ENCODE measurements at regions not wholly inside any gene's neighbourhood (a gene's known extent, or its start where the extent isn't known, plus 50 kb on each side); places are given as distances from the start of the nearest gene placed in this dataset.
A peak's percentile ranks its signal among the peaks of the same experiment; 100 is the strongest.

GRCh38 chr6:156160007-156160794, 617.0 kb upstream of the ARID1B start:
- no peaks in the 10 kb centered on the region for H3K36me3 Mint-ChIP-seq (ENCODE audit: low read depth)
- H3K27ac Mint-ChIP-seq = no peak overlapping the region
- no peak for ATAC-seq
- no peak overlapping the region for H3K4me3 Mint-ChIP-seq
- peaks cover 25% of the 10 kb centered on the region for H3K4me1 Mint-ChIP-seq
- DNase-seq = no peak
- H3K27me3 Mint-ChIP-seq = no peaks in the 10 kb centered on the region
- ChIA-PET POLR2A (no interaction called here), CTCF (no interaction called here)
- no peaks in the 10 kb centered on the region for H3K9me3 Mint-ChIP-seq (ENCODE audit: low read depth)
- intact Hi-C loops (cut with DNase I, micrococcal nuclease) = loop anchor here in 1 of 2 experiments (5.0 to 10.0 kb wide), 3 partner anchors 37 to 835 kb away; no protein-coding TSS in a partner anchor

GRCh38 chr6:156154896-156155295, 622.3 kb upstream of the ARID1B start:
- no peak overlapping the region for H3K4me3 Mint-ChIP-seq

GRCh38 chr6:156150391-156150790, 626.8 kb upstream of the ARID1B start:
- ChIA-PET POLR2A (no interaction called here), CTCF (no interaction called here)
- peaks cover 6% of the 10 kb centered on the region for H3K36me3 Mint-ChIP-seq (ENCODE audit: low read depth)
- intact Hi-C loops (cut with DNase I, micrococcal nuclease) = loop anchor here in 1 of 2 experiments (10.0 kb wide), 1 partner anchor 826 kb away; no protein-coding TSS in a partner anchor
- H3K9me3 Mint-ChIP-seq (ENCODE audit: low read depth) = peaks cover 8% of the 10 kb centered on the region
- DNase-seq = no peak
- H3K4me1 Mint-ChIP-seq = peaks cover 16% of the 10 kb centered on the region
- H3K27me3 Mint-ChIP-seq = no peaks in the 10 kb centered on the region
- H3K27ac Mint-ChIP-seq = no peak overlapping the region
- H3K4me3 Mint-ChIP-seq = no peak overlapping the region
- no peak for ATAC-seq

More at GRCh38 chr6:156154896-156155295, 622.3 kb upstream of the ARID1B start:
- ChIA-PET CTCF (no interaction called here), POLR2A (no interaction called here)
- H3K27me3 Mint-ChIP-seq = no peaks in the 10 kb centered on the region
- no peaks in the 10 kb centered on the region for H3K36me3 Mint-ChIP-seq (ENCODE audit: low read depth)
- ATAC-seq (peak; percentile 30), DNase-seq (peak; percentile 24)
- peaks cover 16% of the 10 kb centered on the region for H3K4me1 Mint-ChIP-seq
- intact Hi-C loops (cut with DNase I, micrococcal nuclease) = loop anchor here in 1 of 2 experiments (10.0 kb wide), 1 partner anchor 830 kb away; no protein-coding TSS in a partner anchor
- H3K27ac Mint-ChIP-seq = peak overlapping the region; percentile 72
- no peaks in the 10 kb centered on the region for H3K9me3 Mint-ChIP-seq (ENCODE audit: low read depth)

GRCh38 chr6:156146891-156147290, 630.3 kb upstream of the ARID1B start:
- peaks cover 3% of the 10 kb centered on the region for H3K4me1 Mint-ChIP-seq
- H3K4me3 Mint-ChIP-seq = no peak overlapping the region
- intact Hi-C loops (cut with DNase I, micrococcal nuclease) = no loop called here
- H3K27ac Mint-ChIP-seq = no peak overlapping the region
- no peak for DNase-seq
- ATAC-seq = no peak
- CTCF ChIA-PET = no interaction called here
- H3K9me3 Mint-ChIP-seq (ENCODE audit: low read depth) = peaks cover 31% of the 10 kb centered on the region
- no peaks in the 10 kb centered on the region for H3K27me3 Mint-ChIP-seq
- H3K36me3 Mint-ChIP-seq (ENCODE audit: low read depth) = peaks cover 21% of the 10 kb centered on the region
- POLR2A ChIA-PET = no interaction called here

GRCh38 chr6:156131221-156131903, 645.8 kb upstream of the ARID1B start:
- POLR2A ChIA-PET = no interaction called here
- peaks cover 6% of the 10 kb centered on the region for H3K36me3 Mint-ChIP-seq (ENCODE audit: low read depth)
- CTCF ChIA-PET = no interaction called here
- no peak overlapping the region for H3K4me3 Mint-ChIP-seq
- no peak overlapping the region for H3K27ac Mint-ChIP-seq
- H3K4me1 Mint-ChIP-seq = no peaks in the 10 kb centered on the region
- intact Hi-C loops (cut with DNase I, micrococcal nuclease) = no loop called here
- DNase-seq (no peak), ATAC-seq (no peak)
- H3K9me3 Mint-ChIP-seq (ENCODE audit: low read depth) = peaks cover 4% of the 10 kb centered on the region
- H3K27me3 Mint-ChIP-seq = no peaks in the 10 kb centered on the region

GRCh38 chr6:156126535-156126934, 650.6 kb upstream of the ARID1B start:
- no peak overlapping the region for H3K4me3 Mint-ChIP-seq
- ChIA-PET CTCF (no interaction called here), POLR2A (no interaction called here)
- DNase-seq (no peak), ATAC-seq (no peak)
- intact Hi-C loops (cut with DNase I, micrococcal nuclease) = no loop called here
- H3K27me3 Mint-ChIP-seq = no peaks in the 10 kb centered on the region
- no peak overlapping the region for H3K27ac Mint-ChIP-seq
- no peaks in the 10 kb centered on the region for H3K4me1 Mint-ChIP-seq
- no peaks in the 10 kb centered on the region for H3K36me3 Mint-ChIP-seq (ENCODE audit: low read depth)
- no peaks in the 10 kb centered on the region for H3K9me3 Mint-ChIP-seq (ENCODE audit: low read depth)

- CTCF ChIA-PET = interaction anchor here (0.7 kb wide), 2 partner anchors 8 to 178 kb away, joined by 3 read pairs; no protein-coding TSS in a partner anchor
Measured at GRCh38 chr6:156125844-156126243, 651.3 kb upstream of the ARID1B start.

GRCh38 chr6:156123731-156124130, 653.4 kb upstream of the ARID1B start:
- ChIA-PET POLR2A (no interaction called here), CTCF (interaction anchor here (0.7 to 1.0 kb wide), 2 partner anchors 58 to 367 kb away, joined by 3 read pairs; no protein-coding TSS in a partner anchor)
- DNase-seq (no peak), ATAC-seq (no peak)
- intact Hi-C loops (cut with DNase I, micrococcal nuclease) = no loop called here
- Mint-ChIP-seq H3K4me1 (no peaks in the 10 kb centered on the region), H3K9me3 (ENCODE audit: low read depth) (peaks cover under 1% of the 10 kb centered on the region), H3K27ac (no peak overlapping the region), H3K36me3 (ENCODE audit: low read depth) (no peaks in the 10 kb centered on the region), H3K27me3 (no peaks in the 10 kb centered on the region), H3K4me3 (no peak overlapping the region)

More at GRCh38 chr6:156125844-156126243, 651.3 kb upstream of the ARID1B start:
- DNase-seq (no peak), ATAC-seq (no peak)
- Mint-ChIP-seq H3K27me3 (no peaks in the 10 kb centered on the region), H3K4me1 (no peaks in the 10 kb centered on the region), H3K4me3 (no peak overlapping the region), H3K9me3 (ENCODE audit: low read depth) (no peaks in the 10 kb centered on the region), H3K36me3 (ENCODE audit: low read depth) (no peaks in the 10 kb centered on the region), H3K27ac (no peak overlapping the region)
- POLR2A ChIA-PET = no interaction called here
- intact Hi-C loops (cut with DNase I, micrococcal nuclease) = no loop called here

GRCh38 chr6:156121973-156122372, 655.2 kb upstream of the ARID1B start:
- Mint-ChIP-seq H3K4me1 (no peaks in the 10 kb centered on the region), H3K4me3 (no peak overlapping the region), H3K27me3 (no peaks in the 10 kb centered on the region), H3K27ac (no peak overlapping the region), H3K36me3 (ENCODE audit: low read depth) (peaks cover 2% of the 10 kb centered on the region), H3K9me3 (ENCODE audit: low read depth) (peaks cover 3% of the 10 kb centered on the region)
- DNase-seq (no peak), ATAC-seq (no peak)
- CTCF ChIA-PET = no interaction called here
- intact Hi-C loops (cut with DNase I, micrococcal nuclease) = no loop called here
- POLR2A ChIA-PET = no interaction called here

GRCh38 chr6:156114541-156114940, 658.9 kb upstream of the NOX3 start:
- intact Hi-C loops (cut with DNase I, micrococcal nuclease) = no loop called here
- ChIA-PET POLR2A (no interaction called here), CTCF (interaction anchor here (1.0 kb wide), 1 partner anchor 22 kb away, joined by 3 read pairs; no protein-coding TSS in a partner anchor)
- Mint-ChIP-seq H3K36me3 (ENCODE audit: low read depth) (peaks cover 2% of the 10 kb centered on the region), H3K4me1 (no peaks in the 10 kb centered on the region), H3K27me3 (no peaks in the 10 kb centered on the region), H3K4me3 (no peak overlapping the region), H3K9me3 (ENCODE audit: low read depth) (peaks cover 4% of the 10 kb centered on the region), H3K27ac (no peak overlapping the region)
- ATAC-seq = no peak
- DNase-seq = no peak

GRCh38 chr6:156113631-156114030, 658.0 kb upstream of the NOX3 start:
- ChIA-PET POLR2A (no interaction called here), CTCF (no interaction called here)
- intact Hi-C loops (cut with DNase I, micrococcal nuclease) = no loop called here
- Mint-ChIP-seq H3K27me3 (no peaks in the 10 kb centered on the region), H3K4me1 (no peaks in the 10 kb centered on the region), H3K36me3 (ENCODE audit: low read depth) (peaks cover under 1% of the 10 kb centered on the region), H3K27ac (no peak overlapping the region), H3K4me3 (no peak overlapping the region), H3K9me3 (ENCODE audit: low read depth) (peaks cover 3% of the 10 kb centered on the region)
- no peak for DNase-seq
- ATAC-seq = no peak

GRCh38 chr6:156111913-156112312, 656.3 kb upstream of the NOX3 start:
- Mint-ChIP-seq H3K4me3 (no peak overlapping the region), H3K9me3 (ENCODE audit: low read depth) (peaks cover under 1% of the 10 kb centered on the region), H3K27me3 (no peaks in the 10 kb centered on the region), H3K27ac (no peak overlapping the region), H3K36me3 (ENCODE audit: low read depth) (no peaks in the 10 kb centered on the region), H3K4me1 (peaks cover 2% of the 10 kb centered on the region)
- intact Hi-C loops (cut with DNase I, micrococcal nuclease) = no loop called here
- CTCF ChIA-PET = interaction anchor here (0.6 kb wide), 1 partner anchor 190 kb away, joined by 3 read pairs; no protein-coding TSS in a partner anchor
- DNase-seq (no peak), ATAC-seq (no peak)
- POLR2A ChIA-PET = no interaction called here
